SJSA1 (cell line): ENCODE measurements at regions not wholly inside any gene's neighbourhood (a gene's known extent, or its start where the extent isn't known, plus 50 kb on each side); places are given as distances from the start of the nearest gene placed in this dataset.

Experiments
- DNase-seq, 2 experiments: peaks; one replicate each; pipeline ENCODE4 v3.0.0-alpha.2; 2015 to 2020; ENCODE audit warnings: low spot score in 2 of 2, low read depth in 1 of 2
- H3K27ac ChIP-seq: fragments of 250-450 bp; sonication (Bioruptor Pico); 2 replicates; pipeline ENCODE4 v1.5.1; 2020; ENCODE audit warnings: mild to moderate bottlenecking, moderate library complexity
- H3K27me3 ChIP-seq: fragments of 250-450 bp; sonication (Bioruptor Pico); replicated peaks from 2 replicates; pipeline ENCODE4 v1.5.1; 2020; ENCODE audit warnings: mild to moderate bottlenecking, moderate library complexity
- H3K36me3 ChIP-seq: fragments of 250-450 bp; sonication (Bioruptor Pico); 2 replicates; pipeline ENCODE4 v1.5.1; 2020; ENCODE audit warnings: mild to moderate bottlenecking
- H3K4me1 ChIP-seq: fragments of 250-450 bp; sonication (Bioruptor Pico); replicated peaks from 2 replicates; pipeline ENCODE4 v1.6.1; 2021; ENCODE audit warnings: mild to moderate bottlenecking
- H3K4me3 ChIP-seq: fragments of 250-450 bp; sonication (Bioruptor Pico); 2 replicates; pipeline ENCODE4 v1.5.1; 2020; ENCODE audit warnings: mild to moderate bottlenecking
- H3K9me3 ChIP-seq: fragments of 250-450 bp; sonication (Bioruptor Pico); replicated peaks from 2 replicates; pipeline ENCODE4 v1.5.1; 2020; ENCODE audit warnings: mild to moderate bottlenecking

GRCh38 chr9:12566404-12567090, 126.6 kb upstream of the TYRP1 start:
- DNase-seq: no peak
- no peaks in the 10 kb centered on the region for H3K36me3 ChIP-seq
- H3K27me3 ChIP-seq: no peaks in the 10 kb centered on the region
- no peak overlapping the region for H3K27ac ChIP-seq
- H3K4me3 ChIP-seq: no peak overlapping the region
- no peaks in the 10 kb centered on the region for H3K9me3 ChIP-seq
- H3K4me1 ChIP-seq: no peaks in the 10 kb centered on the region

- H3K36me3 ChIP-seq: no peaks in the 10 kb centered on the region
- H3K4me3 ChIP-seq: no peak overlapping the region
- H3K27me3 ChIP-seq: no peaks in the 10 kb centered on the region
- no peaks in the 10 kb centered on the region for H3K9me3 ChIP-seq
- no peak for DNase-seq
- no peaks in the 10 kb centered on the region for H3K4me1 ChIP-seq
- no peak overlapping the region for H3K27ac ChIP-seq
Measured at GRCh38 chr9:12584656-12585522, 108.3 kb upstream of the TYRP1 start.

- no peak overlapping the region for H3K4me3 ChIP-seq
- DNase-seq: no peak
- no peak overlapping the region for H3K27ac ChIP-seq
- H3K4me1 ChIP-seq: no peaks in the 10 kb centered on the region
- H3K9me3 ChIP-seq: no peaks in the 10 kb centered on the region
- H3K27me3 ChIP-seq: no peaks in the 10 kb centered on the region
- H3K36me3 ChIP-seq: no peaks in the 10 kb centered on the region
Measured at GRCh38 chr9:12595400-12595799, 97.8 kb upstream of the TYRP1 start.

- Histone ChIP-seq H3K36me3 (no peaks in the 10 kb centered on the region), H3K27me3 (no peaks in the 10 kb centered on the region), H3K9me3 (no peaks in the 10 kb centered on the region), H3K4me3 (no peak overlapping the region), H3K4me1 (no peaks in the 10 kb centered on the region), H3K27ac (no peak overlapping the region)
- DNase-seq: no peak
Measured at GRCh38 chr9:12604164-12604821, 88.9 kb upstream of the TYRP1 start.

- no peaks in the 10 kb centered on the region for H3K4me1 ChIP-seq
- DNase-seq: no peak
- H3K27me3 ChIP-seq: no peaks in the 10 kb centered on the region
- no peak overlapping the region for H3K27ac ChIP-seq
- H3K36me3 ChIP-seq: no peaks in the 10 kb centered on the region
- H3K4me3 ChIP-seq: no peak overlapping the region
- H3K9me3 ChIP-seq: no peaks in the 10 kb centered on the region
Measured at GRCh38 chr9:12612211-12612770, 80.9 kb upstream of the TYRP1 start.

GRCh38 chr9:12613071-12613470, 80.1 kb upstream of the TYRP1 start:
- Histone ChIP-seq H3K4me3 (no peak overlapping the region), H3K36me3 (no peaks in the 10 kb centered on the region), H3K27ac (no peak overlapping the region), H3K4me1 (no peaks in the 10 kb centered on the region), H3K9me3 (no peaks in the 10 kb centered on the region), H3K27me3 (no peaks in the 10 kb centered on the region)
- DNase-seq: no peak

- H3K27me3 ChIP-seq: no peaks in the 10 kb centered on the region
- H3K4me3 ChIP-seq: no peak overlapping the region
- no peak overlapping the region for H3K27ac ChIP-seq
- no peaks in the 10 kb centered on the region for H3K4me1 ChIP-seq
- H3K9me3 ChIP-seq: no peaks in the 10 kb centered on the region
- no peaks in the 10 kb centered on the region for H3K36me3 ChIP-seq
- no peak for DNase-seq
Measured at GRCh38 chr9:12614488-12614887, 78.7 kb upstream of the TYRP1 start.

- Histone ChIP-seq H3K4me3 (no peak overlapping the region), H3K27ac (no peak overlapping the region), H3K36me3 (no peaks in the 10 kb centered on the region), H3K27me3 (no peaks in the 10 kb centered on the region), H3K4me1 (no peaks in the 10 kb centered on the region), H3K9me3 (no peaks in the 10 kb centered on the region)
- DNase-seq: no peak
Measured at GRCh38 chr9:12618956-12619355, 74.2 kb upstream of the TYRP1 start.

- Histone ChIP-seq H3K27me3 (no peaks in the 10 kb centered on the region), H3K27ac (no peak overlapping the region), H3K4me1 (no peaks in the 10 kb centered on the region), H3K36me3 (no peaks in the 10 kb centered on the region), H3K9me3 (no peaks in the 10 kb centered on the region), H3K4me3 (no peak overlapping the region)
- no peak for DNase-seq
Measured at GRCh38 chr9:12625844-12626243, 67.3 kb upstream of the TYRP1 start.

- DNase-seq: no peak
- no peak overlapping the region for H3K4me3 ChIP-seq
- no peak overlapping the region for H3K27ac ChIP-seq
- H3K36me3 ChIP-seq: no peaks in the 10 kb centered on the region
- H3K27me3 ChIP-seq: no peaks in the 10 kb centered on the region
- H3K4me1 ChIP-seq: no peaks in the 10 kb centered on the region
- no peaks in the 10 kb centered on the region for H3K9me3 ChIP-seq
Measured at GRCh38 chr9:12627096-12627495, 66.1 kb upstream of the TYRP1 start.

GRCh38 chr9:12628546-12628945, 64.6 kb upstream of the TYRP1 start:
- no peak overlapping the region for H3K27ac ChIP-seq
- no peak for DNase-seq
- no peaks in the 10 kb centered on the region for H3K9me3 ChIP-seq
- H3K4me1 ChIP-seq: no peaks in the 10 kb centered on the region
- H3K27me3 ChIP-seq: no peaks in the 10 kb centered on the region
- no peaks in the 10 kb centered on the region for H3K36me3 ChIP-seq
- no peak overlapping the region for H3K4me3 ChIP-seq

- Histone ChIP-seq H3K36me3 (no peaks in the 10 kb centered on the region), H3K27me3 (no peaks in the 10 kb centered on the region), H3K4me3 (no peak overlapping the region), H3K27ac (no peak overlapping the region), H3K4me1 (no peaks in the 10 kb centered on the region), H3K9me3 (no peaks in the 10 kb centered on the region)
- no peak for DNase-seq
Measured at GRCh38 chr9:12629067-12629466, 64.1 kb upstream of the TYRP1 start.

- no peaks in the 10 kb centered on the region for H3K36me3 ChIP-seq
- no peak overlapping the region for H3K4me3 ChIP-seq
- H3K4me1 ChIP-seq: no peaks in the 10 kb centered on the region
- DNase-seq: no peak
- H3K9me3 ChIP-seq: no peaks in the 10 kb centered on the region
- no peaks in the 10 kb centered on the region for H3K27me3 ChIP-seq
- H3K27ac ChIP-seq: no peak overlapping the region
Measured at GRCh38 chr9:12631866-12632265, 61.3 kb upstream of the TYRP1 start.
